Neutrophil (primary cell): ENCODE measurements at regions not wholly inside any gene's neighbourhood (a gene's known extent, or its start where the extent isn't known, plus 50 kb on each side); places are given as distances from the start of the nearest gene placed in this dataset.

Source experiments
- H3K27ac ChIP-seq: fragments of 200-600 bp; sonication (generic); 2 replicates; pipeline ENCODE4 v1.5.1; 2016; ENCODE audit warnings: mild to moderate bottlenecking, moderate library complexity
- H3K27me3 ChIP-seq: fragments of 200-600 bp; sonication (generic); 2 replicates; pipeline ENCODE4 v1.6.0; 2016; ENCODE audit warnings: mild to moderate bottlenecking
- H3K36me3 ChIP-seq: fragments of 200-600 bp; sonication (generic); 2 replicates; pipeline ENCODE4 v1.5.1; 2017
- H3K4me1 ChIP-seq, 2 experiments: fragments of 200-600 bp in 1 of 2; sonication (generic) in 1 of 2; 1 replicate in 1 of 2; 2 replicates in 1 of 2; pipeline versions ENCODE4 v1.5.1 to v1.6.1; 2013 to 2016; ENCODE audit warnings: low read depth in 1 of 2, low read length in 1 of 2, mild to moderate bottlenecking in 1 of 2, moderate library complexity in 1 of 2; ENCODE audit not compliant: control insufficient read depth in 1 of 2, insufficient read depth in 1 of 2
- H3K4me3 ChIP-seq, 2 experiments: fragments of 200-600 bp in 1 of 2; sonication (generic) in 1 of 2; 1 replicate in 1 of 2; 2 replicates in 1 of 2; pipeline ENCODE4 v1.5.1; 2013 to 2016; ENCODE audit warnings: low read depth in 1 of 2, low read length in 1 of 2, mild to moderate bottlenecking in 1 of 2, moderate library complexity in 1 of 2
- H3K9me3 ChIP-seq: fragments of 200-600 bp; sonication (generic); 2 replicates; pipeline ENCODE4 v1.5.1; 2016
- CTCF ChIP-seq: fragments of 200-600 bp; sonication (generic); IDR thresholded peaks from 2 replicates; pipeline ENCODE4 v1.5.1; 2016; ENCODE audit warnings: antibody characterized with exemption

GRCh38 chrY:7470037-7470436 lies 558.5 kb upstream of the AMELY start:
- Histone ChIP-seq H3K4me1 (no peaks in the 10 kb centered on the region), H3K9me3 (no peaks in the 10 kb centered on the region), H3K4me3 (no peak overlapping the region), H3K27me3 (no peaks in the 10 kb centered on the region), H3K36me3 (no peaks in the 10 kb centered on the region), H3K27ac (no peak overlapping the region)
- TF ChIP-seq CTCF = no peak

GRCh38 chrY:7468951-7469745 lies 557.6 kb upstream of the AMELY start:
- Histone ChIP-seq H3K27ac (no peak overlapping the region), H3K4me1 (no peaks in the 10 kb centered on the region), H3K36me3 (no peaks in the 10 kb centered on the region), H3K27me3 (no peaks in the 10 kb centered on the region), H3K4me3 (no peak overlapping the region), H3K9me3 (no peaks in the 10 kb centered on the region)
- no peak for TF ChIP-seq CTCF

- no peak overlapping the region for H3K4me3 ChIP-seq
- no peaks in the 10 kb centered on the region for H3K27me3 ChIP-seq
- no peaks in the 10 kb centered on the region for H3K36me3 ChIP-seq
- H3K4me1 ChIP-seq = no peaks in the 10 kb centered on the region
- H3K9me3 ChIP-seq = no peaks in the 10 kb centered on the region
- no peak for TF ChIP-seq CTCF
- no peak overlapping the region for H3K27ac ChIP-seq
These were observed 556.4 kb upstream of the AMELY start for GRCh38 chrY:7467796-7468520.

- H3K9me3 ChIP-seq = no peaks in the 10 kb centered on the region
- H3K36me3 ChIP-seq = no peaks in the 10 kb centered on the region
- no peaks in the 10 kb centered on the region for H3K4me1 ChIP-seq
- H3K27me3 ChIP-seq = no peaks in the 10 kb centered on the region
- no peak overlapping the region for H3K4me3 ChIP-seq
- H3K27ac ChIP-seq = no peak overlapping the region
- TF ChIP-seq CTCF = no peak
These were observed 553.7 kb upstream of the AMELY start for GRCh38 chrY:7465185-7465621.

GRCh38 chrY:7464742-7465141 lies 553.2 kb upstream of the AMELY start:
- no peak overlapping the region for H3K27ac ChIP-seq
- H3K27me3 ChIP-seq = no peaks in the 10 kb centered on the region
- no peaks in the 10 kb centered on the region for H3K36me3 ChIP-seq
- H3K4me3 ChIP-seq = no peak overlapping the region
- no peaks in the 10 kb centered on the region for H3K4me1 ChIP-seq
- no peaks in the 10 kb centered on the region for H3K9me3 ChIP-seq
- no peak for TF ChIP-seq CTCF
